ENCODE measurements at regions not wholly inside any gene's neighbourhood (a gene's known extent, or its start where the extent isn't known, plus 50 kb on each side); places are given as distances from the start of the nearest gene placed in this dataset.
A peak's percentile ranks its signal among the peaks of the same experiment; 100 is the strongest.

DNA sequence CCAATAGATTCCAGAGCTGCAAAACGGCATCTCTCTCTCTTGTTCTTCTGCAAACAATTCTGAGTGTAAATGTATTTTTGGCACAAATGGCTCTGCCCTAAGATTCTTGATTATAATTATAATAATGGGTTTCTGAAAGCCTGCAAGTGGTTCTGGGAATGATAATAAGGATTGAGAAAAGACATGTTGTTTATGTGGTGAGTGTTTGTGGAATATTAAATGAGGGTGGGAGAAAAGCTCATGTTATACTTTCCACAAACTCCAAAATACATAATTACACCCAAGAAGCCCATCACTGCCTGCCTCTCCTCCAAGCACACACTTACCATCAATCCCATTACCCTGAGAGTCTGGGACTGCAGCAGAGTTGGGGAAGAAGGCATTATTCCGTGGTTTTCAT, 460.0 kb upstream of the BRINP1 start:
- H3K27ac ChIP-seq, result no peak overlapping the region
- TF ChIP-seq, protein P1, sequence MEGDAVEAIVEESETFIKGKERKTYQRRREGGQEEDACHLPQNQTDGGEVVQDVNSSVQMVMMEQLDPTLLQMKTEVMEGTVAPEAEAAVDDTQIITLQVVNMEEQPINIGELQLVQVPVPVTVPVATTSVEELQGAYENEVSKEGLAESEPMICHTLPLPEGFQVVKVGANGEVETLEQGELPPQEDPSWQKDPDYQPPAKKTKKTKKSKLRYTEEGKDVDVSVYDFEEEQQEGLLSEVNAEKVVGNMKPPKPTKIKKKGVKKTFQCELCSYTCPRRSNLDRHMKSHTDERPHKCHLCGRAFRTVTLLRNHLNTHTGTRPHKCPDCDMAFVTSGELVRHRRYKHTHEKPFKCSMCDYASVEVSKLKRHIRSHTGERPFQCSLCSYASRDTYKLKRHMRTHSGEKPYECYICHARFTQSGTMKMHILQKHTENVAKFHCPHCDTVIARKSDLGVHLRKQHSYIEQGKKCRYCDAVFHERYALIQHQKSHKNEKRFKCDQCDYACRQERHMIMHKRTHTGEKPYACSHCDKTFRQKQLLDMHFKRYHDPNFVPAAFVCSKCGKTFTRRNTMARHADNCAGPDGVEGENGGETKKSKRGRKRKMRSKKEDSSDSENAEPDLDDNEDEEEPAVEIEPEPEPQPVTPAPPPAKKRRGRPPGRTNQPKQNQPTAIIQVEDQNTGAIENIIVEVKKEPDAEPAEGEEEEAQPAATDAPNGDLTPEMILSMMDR (conservative IDR thresholded peaks at IDR 0.05), result no peak

DNA sequence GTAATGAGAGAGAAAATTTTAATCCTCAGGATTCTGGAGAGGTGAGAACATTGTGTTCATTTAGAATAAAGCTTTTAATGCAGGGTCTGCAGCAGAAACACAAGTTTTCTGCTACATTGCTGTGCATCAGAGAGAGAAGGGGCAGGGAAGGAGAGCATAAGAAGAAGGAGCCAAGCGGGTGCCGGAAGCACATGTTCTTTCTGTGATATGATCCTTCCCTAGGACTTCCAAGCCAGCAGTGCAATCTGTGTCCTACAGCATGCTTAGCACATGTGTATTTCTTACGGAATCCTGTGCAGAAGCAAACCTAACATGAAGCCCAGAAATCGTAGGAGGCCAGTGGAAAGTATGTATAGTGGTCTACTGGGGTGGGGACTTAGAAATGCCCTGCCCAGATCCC, 458.3 kb upstream of the BRINP1 start:
- TF ChIP-seq, protein P1 (conservative IDR thresholded peaks at IDR 0.05), result no peak
- no peak overlapping the region for H3K27ac ChIP-seq

DNA sequence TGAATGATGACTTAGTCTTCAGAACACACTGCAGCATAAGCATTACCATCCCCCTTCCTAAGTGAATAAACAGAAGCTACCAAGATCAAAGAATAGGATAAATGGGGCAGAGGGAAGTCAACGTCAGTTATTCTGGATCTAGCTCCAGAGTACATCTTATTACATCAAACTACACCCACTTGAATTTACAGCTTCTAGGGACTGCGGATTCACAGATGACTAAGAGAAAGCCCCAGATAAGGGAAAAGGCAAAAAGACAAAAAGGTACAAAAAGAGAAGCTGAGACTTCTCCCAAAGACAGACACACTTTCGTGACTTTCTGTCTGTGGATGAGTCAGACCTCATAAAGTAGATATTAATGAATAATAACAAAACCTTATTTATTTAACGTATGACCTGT, 457.9 kb upstream of the BRINP1 start:
- H3K27ac ChIP-seq, result no peak overlapping the region
- TF ChIP-seq, protein P1 (conservative IDR thresholded peaks at IDR 0.05), result no peak

DNA sequence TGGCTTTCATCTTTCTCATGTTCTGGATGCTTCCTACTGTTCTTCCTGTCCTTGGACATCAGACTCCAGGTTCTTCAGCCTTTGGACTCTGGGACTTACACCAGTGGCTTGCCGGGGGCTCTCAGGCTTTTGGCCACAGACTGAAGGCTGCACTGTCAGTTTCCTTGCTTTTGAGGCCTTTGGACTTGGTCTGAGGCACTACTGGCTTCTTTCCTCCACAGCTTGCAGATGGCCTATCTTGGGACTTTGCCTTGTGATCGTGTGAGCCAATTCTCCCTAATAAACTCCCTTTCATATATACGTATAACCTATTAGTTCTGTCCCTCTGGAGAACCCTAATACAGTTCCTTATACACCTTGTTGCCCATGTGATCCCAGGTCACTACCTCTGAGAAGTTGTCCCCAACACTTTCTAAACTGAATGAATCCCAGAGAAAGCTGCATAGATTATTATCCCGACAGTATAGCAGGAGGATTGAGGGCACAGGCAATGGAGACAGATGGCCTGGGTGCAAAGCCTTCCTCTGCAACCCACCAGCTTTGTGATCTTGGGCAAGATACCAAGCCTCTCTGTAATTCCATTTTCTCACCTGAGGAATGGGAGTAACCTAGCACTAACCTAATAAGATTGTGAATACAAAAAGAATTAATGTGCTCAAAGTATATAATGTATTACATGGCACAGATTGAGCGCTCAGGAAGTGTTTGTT, 449.6 kb upstream of the BRINP1 start:
- TF ChIP-seq, protein P1 (conservative IDR thresholded peaks at IDR 0.05), result no peak
- no peak overlapping the region for H3K27ac ChIP-seq

DNA sequence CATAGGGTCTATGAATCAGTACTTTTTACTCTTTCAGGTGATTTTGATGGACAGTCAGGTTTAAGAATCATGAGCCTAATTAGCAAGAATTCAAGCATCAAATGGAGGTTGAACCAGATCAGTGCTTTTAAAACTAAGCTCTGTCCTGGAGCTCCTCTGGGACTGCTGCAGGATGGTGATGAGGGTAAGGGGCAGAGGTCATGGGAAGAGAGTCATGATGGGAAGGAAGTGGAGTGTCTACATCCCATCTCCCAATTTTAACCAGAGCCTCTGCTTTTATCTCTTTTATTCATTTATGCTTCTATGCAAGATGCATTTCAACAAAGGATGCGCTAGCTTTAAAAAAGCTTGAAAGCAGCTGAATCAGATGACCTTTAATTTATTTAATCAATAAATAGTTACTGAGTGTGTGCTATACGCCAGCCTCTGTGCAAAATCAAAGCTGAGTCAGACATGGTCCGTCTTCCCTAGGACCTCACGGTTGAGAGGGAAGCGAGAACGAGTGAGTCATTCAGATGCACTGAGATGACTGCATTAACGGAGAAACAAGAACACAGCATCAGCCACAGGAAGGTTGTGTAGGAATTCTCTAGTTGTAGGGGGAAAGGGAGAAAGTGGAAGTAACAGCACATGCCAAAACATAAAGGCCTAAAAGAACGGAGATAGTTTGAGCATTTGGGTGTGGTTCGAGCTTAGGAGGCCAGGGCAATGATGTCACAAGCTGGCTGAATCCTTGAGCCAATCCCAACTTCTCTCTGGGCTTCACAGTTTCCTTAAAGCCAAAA, 441.6 kb upstream of the BRINP1 start:
- H3K27ac ChIP-seq, result no peak overlapping the region

DNA sequence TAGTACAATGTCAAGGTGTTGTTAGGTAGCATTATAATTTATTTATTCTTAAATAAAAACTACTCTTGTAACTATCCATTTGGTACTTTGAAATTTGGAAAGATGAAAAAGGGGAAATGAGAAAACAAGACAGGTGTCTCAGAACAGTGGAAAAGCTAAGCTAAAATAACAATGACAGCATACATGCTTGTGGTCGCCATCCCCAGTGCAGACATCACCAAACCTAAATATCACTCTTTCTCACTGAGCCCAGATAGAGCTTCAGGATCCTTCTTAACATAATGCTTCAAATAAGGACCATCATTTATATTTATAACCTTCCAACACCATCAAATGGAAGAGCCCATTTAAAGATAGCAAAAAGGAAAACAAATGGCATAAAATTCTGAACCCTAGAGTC, 434.4 kb upstream of the BRINP1 start:
- TF ChIP-seq, protein P1 (conservative IDR thresholded peaks at IDR 0.05), result no peak

More for the DNA sequence above, 441.6 kb upstream of the BRINP1 start:
- TF ChIP-seq, protein P1 (conservative IDR thresholded peaks at IDR 0.05), result no peak

DNA sequence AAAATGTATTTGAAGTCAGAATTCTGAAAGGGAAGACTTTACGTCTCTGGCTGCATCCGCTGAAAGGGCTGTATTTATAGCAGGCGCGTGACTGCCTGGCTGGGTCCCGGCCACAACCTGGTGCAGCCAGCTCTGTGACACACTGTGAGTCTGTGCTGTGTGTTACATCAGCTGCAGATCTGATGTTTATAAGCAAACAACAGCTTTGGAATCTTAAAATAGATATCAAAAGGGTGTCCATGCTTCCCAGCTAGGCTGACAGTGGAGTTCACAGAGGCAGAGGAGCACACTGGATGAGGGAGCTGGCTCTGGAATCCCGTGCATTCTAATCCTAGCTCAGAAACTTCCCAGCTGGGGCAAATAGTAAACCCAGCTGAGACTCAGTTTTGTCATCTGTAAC, 433.4 kb upstream of the BRINP1 start:
- H3K27ac ChIP-seq, result peak overlapping the region; percentile 92
- TF ChIP-seq, protein P1 (conservative IDR thresholded peaks at IDR 0.05), result no peak

More for the DNA sequence above, 434.4 kb upstream of the BRINP1 start:
- H3K27ac ChIP-seq, result peak overlapping the region; percentile 92

All from VCaP (cell line).